ENCODE measurements at regions not wholly inside any gene's neighbourhood (a gene's known extent, or its start where the extent isn't known, plus 50 kb on each side); places are given as distances from the start of the nearest gene placed in this dataset.

GRCh38 chr14:104230946-104231345 lies 92.6 kb downstream of the KIF26A start:
- TF ChIP-seq REST (IDR thresholded peaks at IDR 0.05; ENCODE audit: insufficient read depth in 1 of 2, low read depth in 2 of 2, low read length in 2 of 2) (no peak), TAF1 (IDR thresholded peaks at IDR 0.05; ENCODE audit: borderline replicate concordance, insufficient read depth, low read length) (no peak), POLR2AphosphoS5 (IDR thresholded peaks at IDR 0.05; ENCODE audit: low read depth, low read length) (no peak), FOXP2 (optimal IDR thresholded peaks at IDR 0.05; ENCODE audit: borderline replicate concordance, extremely low read depth, extremely low read length, insufficient read depth) (no peak), SIN3A (IDR thresholded peaks at IDR 0.05; ENCODE audit: borderline replicate concordance, insufficient read depth, low read length) (no peak)

GRCh38 chr14:104232070-104232484 lies 93.7 kb downstream of the KIF26A start:
- no peak for TF ChIP-seq POLR2AphosphoS5 (IDR thresholded peaks at IDR 0.05; ENCODE audit: low read depth, low read length)
- TF ChIP-seq SIN3A (IDR thresholded peaks at IDR 0.05; ENCODE audit: borderline replicate concordance, insufficient read depth, low read length) = no peak
- no peak for TF ChIP-seq REST (IDR thresholded peaks at IDR 0.05; ENCODE audit: insufficient read depth in 1 of 2, low read depth in 2 of 2, low read length in 2 of 2)
- TF ChIP-seq TAF1 (IDR thresholded peaks at IDR 0.05; ENCODE audit: borderline replicate concordance, insufficient read depth, low read length) = no peak
- TF ChIP-seq FOXP2 (optimal IDR thresholded peaks at IDR 0.05; ENCODE audit: borderline replicate concordance, extremely low read depth, extremely low read length, insufficient read depth) = no peak

GRCh38 chr14:104235686-104236085 lies 97.3 kb downstream of the KIF26A start:
- TF ChIP-seq REST (IDR thresholded peaks at IDR 0.05; ENCODE audit: insufficient read depth in 1 of 2, low read depth in 2 of 2, low read length in 2 of 2) = no peak
- no peak for TF ChIP-seq FOXP2 (optimal IDR thresholded peaks at IDR 0.05; ENCODE audit: borderline replicate concordance, extremely low read depth, extremely low read length, insufficient read depth)
- no peak for TF ChIP-seq SIN3A (IDR thresholded peaks at IDR 0.05; ENCODE audit: borderline replicate concordance, insufficient read depth, low read length)
- TF ChIP-seq POLR2AphosphoS5 (IDR thresholded peaks at IDR 0.05; ENCODE audit: low read depth, low read length) = no peak
- TF ChIP-seq TAF1 (IDR thresholded peaks at IDR 0.05; ENCODE audit: borderline replicate concordance, insufficient read depth, low read length) = no peak

GRCh38 chr14:104237651-104238423 lies 99.5 kb downstream of the KIF26A start:
- no peak for TF ChIP-seq SIN3A (IDR thresholded peaks at IDR 0.05; ENCODE audit: borderline replicate concordance, insufficient read depth, low read length)
- TF ChIP-seq POLR2AphosphoS5 (IDR thresholded peaks at IDR 0.05; ENCODE audit: low read depth, low read length) = no peak
- TF ChIP-seq FOXP2 (optimal IDR thresholded peaks at IDR 0.05; ENCODE audit: borderline replicate concordance, extremely low read depth, extremely low read length, insufficient read depth) = no peak
- TF ChIP-seq TAF1 (IDR thresholded peaks at IDR 0.05; ENCODE audit: borderline replicate concordance, insufficient read depth, low read length) = no peak
- no peak for TF ChIP-seq REST (IDR thresholded peaks at IDR 0.05; ENCODE audit: insufficient read depth in 1 of 2, low read depth in 2 of 2, low read length in 2 of 2)
